Stimulated activated memory B cell treated with anti-CD40 and anti-IgM and Interleukin-4, amounts not matched to agents 10 μg/mL and 1 μg/mL and 100 μg/mL, for 72 hours (primary cell): ENCODE measurements at regions not wholly inside any gene's neighbourhood (a gene's known extent, or its start where the extent isn't known, plus 50 kb on each side); places are given as distances from the start of the nearest gene placed in this dataset.

Source experiments
- ATAC-seq: fragments of 150-1000 bp; cut with Tn5 transposase; 2 replicates; pipeline ENCODE4 v1.10.0; 2021
- H3K27ac Mint-ChIP-seq: one replicate; pipeline ENCODE4 v1.8.0; 2022; ENCODE audit warnings: mild to moderate bottlenecking, mixed read lengths
- H3K27me3 Mint-ChIP-seq: one replicate; pipeline ENCODE4 v1.8.0; 2022; ENCODE audit warnings: mixed read lengths
- H3K36me3 Mint-ChIP-seq: one replicate; pipeline ENCODE4 v1.8.0; 2022; ENCODE audit warnings: mixed read lengths
- H3K4me1 Mint-ChIP-seq: one replicate; pipeline ENCODE4 v1.8.0; 2022; ENCODE audit warnings: mixed read lengths
- H3K4me3 Mint-ChIP-seq: one replicate; pipeline ENCODE4 v1.8.0; 2022; ENCODE audit warnings: mild to moderate bottlenecking, moderate library complexity, mixed read lengths
- H3K9me3 Mint-ChIP-seq: one replicate; pipeline ENCODE4 v1.8.0; 2022; ENCODE audit warnings: mixed read lengths

- H3K4me3 Mint-ChIP-seq: no peak overlapping the region
- no peaks in the 10 kb centered on the region for H3K36me3 Mint-ChIP-seq
- H3K27me3 Mint-ChIP-seq: no peaks in the 10 kb centered on the region
- H3K4me1 Mint-ChIP-seq: no peaks in the 10 kb centered on the region
- ATAC-seq: no peak
- H3K27ac Mint-ChIP-seq: no peak overlapping the region
- peaks cover 7% of the 10 kb centered on the region for H3K9me3 Mint-ChIP-seq
Observed at GRCh38 chr2:163812926-163813520, 77.2 kb upstream of the FIGN start.

- H3K4me3 Mint-ChIP-seq: no peak overlapping the region
- no peaks in the 10 kb centered on the region for H3K4me1 Mint-ChIP-seq
- no peak for ATAC-seq
Observed at GRCh38 chr2:163808406-163808805, 72.6 kb upstream of the FIGN start.

GRCh38 chr2:163802284-163802683, 66.5 kb upstream of the FIGN start:
- Mint-ChIP-seq H3K27me3 (no peaks in the 10 kb centered on the region), H3K27ac (no peak overlapping the region), H3K36me3 (no peaks in the 10 kb centered on the region), H3K4me3 (no peak overlapping the region), H3K4me1 (no peaks in the 10 kb centered on the region), H3K9me3 (no peaks in the 10 kb centered on the region)
- ATAC-seq: no peak

More at GRCh38 chr2:163808406-163808805, 72.6 kb upstream of the FIGN start:
- Mint-ChIP-seq H3K9me3 (peaks cover 4% of the 10 kb centered on the region), H3K27ac (no peak overlapping the region), H3K36me3 (no peaks in the 10 kb centered on the region), H3K27me3 (no peaks in the 10 kb centered on the region)

- ATAC-seq: no peak
- Mint-ChIP-seq H3K4me3 (no peak overlapping the region), H3K4me1 (no peaks in the 10 kb centered on the region), H3K9me3 (no peaks in the 10 kb centered on the region), H3K27ac (no peak overlapping the region), H3K36me3 (no peaks in the 10 kb centered on the region), H3K27me3 (no peaks in the 10 kb centered on the region)
Observed at GRCh38 chr2:163801486-163801885, 65.7 kb upstream of the FIGN start.

- Mint-ChIP-seq H3K36me3 (no peaks in the 10 kb centered on the region), H3K4me1 (no peaks in the 10 kb centered on the region), H3K9me3 (no peaks in the 10 kb centered on the region), H3K27ac (no peak overlapping the region), H3K27me3 (no peaks in the 10 kb centered on the region), H3K4me3 (no peak overlapping the region)
- ATAC-seq: no peak
Observed at GRCh38 chr2:163800951-163801381, 65.2 kb upstream of the FIGN start.

GRCh38 chr2:163799807-163800206, 64.0 kb upstream of the FIGN start:
- Mint-ChIP-seq H3K4me1 (no peaks in the 10 kb centered on the region), H3K27ac (no peak overlapping the region), H3K4me3 (no peak overlapping the region), H3K9me3 (no peaks in the 10 kb centered on the region), H3K27me3 (no peaks in the 10 kb centered on the region), H3K36me3 (no peaks in the 10 kb centered on the region)
- ATAC-seq: no peak

GRCh38 chr2:163794635-163795034, 58.8 kb upstream of the FIGN start:
- no peaks in the 10 kb centered on the region for H3K36me3 Mint-ChIP-seq
- ATAC-seq: no peak
- no peak overlapping the region for H3K4me3 Mint-ChIP-seq
- H3K4me1 Mint-ChIP-seq: no peaks in the 10 kb centered on the region
- peaks cover 5% of the 10 kb centered on the region for H3K9me3 Mint-ChIP-seq
- H3K27ac Mint-ChIP-seq: no peak overlapping the region
- no peaks in the 10 kb centered on the region for H3K27me3 Mint-ChIP-seq
